Trophoblast cell (in vitro differentiated cells and primary cell): ENCODE measurements at regions not wholly inside any gene's neighbourhood (a gene's known extent, or its start where the extent isn't known, plus 50 kb on each side); places are given as distances from the start of the nearest gene placed in this dataset.

Source experiments
- DNase-seq, 2 donors: peaks; one replicate each; pipeline ENCODE4 v3.0.0-alpha.2; 2016
- H2AFZ ChIP-seq: 2 replicates; pipeline ENCODE4 v1.6.1; 2013; ENCODE audit warnings: low read length, moderate library complexity, mild to moderate bottlenecking; ENCODE audit not compliant: insufficient read depth, poor library complexity
- H2AK5ac ChIP-seq: 2 replicates; pipeline ENCODE4 v1.6.1; 2013; ENCODE audit warnings: mild to moderate bottlenecking, low read length
- H2BK120ac ChIP-seq: 2 replicates; pipeline ENCODE4 v1.6.1; 2013; ENCODE audit warnings: low read length, mild to moderate bottlenecking, moderate library complexity; ENCODE audit not compliant: insufficient read depth, poor library complexity
- H2BK12ac ChIP-seq: 2 replicates; pipeline ENCODE4 v1.6.1; 2013; ENCODE audit warnings: mild to moderate bottlenecking, low read length, moderate library complexity
- H2BK5ac ChIP-seq: 2 replicates; pipeline ENCODE4 v1.6.1; 2013; ENCODE audit warnings: low read length, low read depth, moderate library complexity, mild to moderate bottlenecking; ENCODE audit not compliant: poor library complexity
- H3K14ac ChIP-seq: 2 replicates; pipeline ENCODE4 v1.6.1; 2013; ENCODE audit warnings: mild to moderate bottlenecking, low read length
- H3K18ac ChIP-seq: 2 replicates; pipeline ENCODE4 v1.6.1; 2013; ENCODE audit warnings: mild to moderate bottlenecking, low read length
- H3K23ac ChIP-seq: 2 replicates; pipeline ENCODE4 v1.6.1; 2013; ENCODE audit warnings: low read length
- H3K27ac ChIP-seq: 2 replicates; pipeline ENCODE4 v1.5.1; 2013; ENCODE audit warnings: low read depth, mild to moderate bottlenecking, inconsistent platforms, low read length, moderate library complexity
- H3K27me3 ChIP-seq: 2 replicates; pipeline ENCODE4 v1.6.1; 2013; ENCODE audit warnings: inconsistent platforms, mild to moderate bottlenecking, low read length, moderate library complexity; ENCODE audit not compliant: insufficient read depth
- H3K36me3 ChIP-seq, 2 experiments: 1 replicate in 1 of 2; 2 replicates in 1 of 2; pipeline ENCODE4 v1.6.1; 2013; ENCODE audit warnings: low read length in 2 of 2, mild to moderate bottlenecking in 2 of 2, moderate library complexity in 1 of 2; ENCODE audit not compliant: insufficient read depth in 2 of 2, control insufficient read depth in 1 of 2
- H3K4ac ChIP-seq: 2 replicates; pipeline ENCODE4 v1.6.1; 2013; ENCODE audit warnings: low read depth, mild to moderate bottlenecking, low read length, moderate library complexity
- H3K4me1 ChIP-seq, 2 experiments: 1 replicate in 1 of 2; 2 replicates in 1 of 2; pipeline ENCODE4 v1.6.1; 2013; ENCODE audit warnings: low read length in 2 of 2, mild to moderate bottlenecking in 2 of 2, moderate library complexity in 1 of 2; ENCODE audit not compliant: insufficient read depth in 2 of 2, control insufficient read depth in 1 of 2
- H3K4me2 ChIP-seq: 2 replicates; pipeline ENCODE4 v1.6.1; 2013; ENCODE audit warnings: inconsistent platforms, mild to moderate bottlenecking, low read length, moderate library complexity
- H3K4me3 ChIP-seq: 2 replicates; pipeline ENCODE4 v1.5.1; 2013; ENCODE audit warnings: mild to moderate bottlenecking, low read depth, low read length, inconsistent platforms
- H3K79me1 ChIP-seq: one replicate; pipeline ENCODE4 v1.6.1; 2013; ENCODE audit warnings: low read length
- H3K79me2 ChIP-seq: 2 replicates; pipeline ENCODE4 v1.6.1; 2013; ENCODE audit warnings: low read length, mild to moderate bottlenecking; ENCODE audit not compliant: control insufficient read depth, insufficient read depth, poor library complexity
- H3K9ac ChIP-seq: 2 replicates; pipeline ENCODE4 v1.6.1; 2013; ENCODE audit warnings: mild to moderate bottlenecking, low read length
- H3K9me3 ChIP-seq: 2 replicates; pipeline ENCODE4 v1.6.1; 2013; ENCODE audit warnings: low read depth, mild to moderate bottlenecking, control low read depth, inconsistent platforms, low read length; ENCODE audit not compliant: insufficient read depth
- H4K12ac ChIP-seq: 2 replicates; pipeline ENCODE4 v1.6.1; 2013; ENCODE audit warnings: low read depth, mild to moderate bottlenecking, low read length, moderate library complexity
- H4K8ac ChIP-seq: 2 replicates; pipeline ENCODE4 v1.6.1; 2013; ENCODE audit warnings: low read depth, mild to moderate bottlenecking, low read length, moderate library complexity
- H4K91ac ChIP-seq: one replicate; pipeline ENCODE4 v1.6.1; 2013; ENCODE audit warnings: low read depth, mild to moderate bottlenecking, low read length, moderate library complexity
- WGBS: extraction: QIAGEN DNeasy Blood & Tissue Kit; methylation state at CpG from one replicate; pipeline ENCODE4 v1.1.7; 2013; ENCODE audit warnings: missing lambda C conversion rate; ENCODE audit not compliant: insufficient read length, insufficient coverage; ENCODE audit errors: extremely low coverage; 5-methylcytosine and 5-hydroxymethylcytosine counted together

DNA sequence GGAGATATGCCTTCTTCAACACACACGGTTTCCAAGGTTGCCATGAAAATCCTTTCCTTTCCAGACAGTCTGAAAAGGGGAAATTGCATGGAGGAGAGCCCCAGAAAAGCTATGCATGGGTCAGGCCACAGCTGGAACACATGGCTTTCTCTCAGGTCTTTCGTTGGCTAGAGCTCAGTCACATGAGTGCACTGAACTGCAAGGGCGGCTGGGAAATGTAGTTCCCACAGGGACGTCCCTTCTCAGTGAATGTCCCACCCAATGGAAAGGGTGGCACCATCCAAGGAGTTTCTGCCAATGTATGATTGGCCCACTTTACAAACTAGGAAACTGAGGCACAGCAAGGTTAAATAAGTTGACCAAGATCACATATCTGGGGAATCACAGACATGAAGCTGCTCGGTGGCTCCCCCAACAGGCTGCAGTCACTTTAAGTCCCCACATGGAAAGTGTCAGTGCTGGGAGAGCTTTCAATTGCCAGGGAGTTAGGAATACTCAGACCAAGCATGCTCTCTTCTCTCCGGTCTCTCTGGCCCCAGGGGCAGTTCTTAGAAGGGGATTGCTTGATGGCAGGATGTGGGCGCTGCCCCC is 571.3 kb downstream of the GLRX3 start:
- H3K27me3 ChIP-seq, result no peaks in the 10 kb centered on the region
- no CpG with 5 or more reads among the region's 7 CpGs for WGBS
- H2BK12ac ChIP-seq, result no peak overlapping the region
- no peaks in the 10 kb centered on the region for H3K9me3 ChIP-seq
- H3K9ac ChIP-seq, result no peak overlapping the region
- H3K79me1 ChIP-seq, result no peaks in the 10 kb centered on the region
- H3K79me2 ChIP-seq, result no peaks in the 10 kb centered on the region
- no peaks in the 10 kb centered on the region for H3K36me3 ChIP-seq
- H2AK5ac ChIP-seq, result no peak overlapping the region
- no peak overlapping the region for H3K27ac ChIP-seq
- no peak overlapping the region for H3K4me2 ChIP-seq
- no peak overlapping the region for H2AFZ ChIP-seq
- no peak overlapping the region for H2BK120ac ChIP-seq
- H2BK5ac ChIP-seq, result no peak overlapping the region
- no peak overlapping the region for H4K12ac ChIP-seq
- no peak overlapping the region for H4K91ac ChIP-seq
- H3K4me1 ChIP-seq, result no peaks in the 10 kb centered on the region
- DNase-seq, result no peak
- no peak overlapping the region for H3K18ac ChIP-seq
- H4K8ac ChIP-seq, result no peak overlapping the region
- H3K14ac ChIP-seq, result no peak overlapping the region
- no peak overlapping the region for H3K4me3 ChIP-seq
- H3K4ac ChIP-seq, result no peak overlapping the region
- H3K23ac ChIP-seq, result no peak overlapping the region

DNA sequence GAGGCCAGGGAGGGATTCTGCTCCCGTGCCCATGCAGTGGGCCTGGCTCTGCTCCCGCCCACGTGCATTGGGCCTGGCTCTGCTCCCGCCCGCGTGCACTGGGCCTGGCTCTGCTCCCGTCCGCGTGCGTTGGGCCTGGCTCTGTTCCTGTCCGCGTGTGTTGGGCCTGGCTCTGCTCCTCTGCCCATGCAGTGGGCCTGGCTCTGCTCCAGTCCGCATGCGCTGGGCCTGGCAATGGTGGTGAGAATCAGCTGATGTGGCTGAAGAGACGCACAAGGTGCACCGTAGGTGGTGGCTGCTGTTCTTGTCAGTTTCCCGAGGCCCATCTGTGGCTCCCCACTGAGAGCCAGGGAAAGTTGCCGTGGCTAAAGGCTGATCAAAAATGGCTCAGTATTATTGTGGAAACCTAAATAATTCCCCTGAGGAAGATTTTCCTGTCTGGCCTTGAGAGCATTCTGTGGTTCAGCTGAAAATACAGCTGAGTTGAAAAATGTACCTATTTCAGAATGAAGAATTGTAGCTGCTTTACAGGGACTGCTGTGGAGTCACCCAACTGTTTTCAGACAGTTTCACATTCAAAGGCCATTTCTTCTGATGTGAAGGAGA is 572.4 kb downstream of the GLRX3 start:
- Histone ChIP-seq H3K79me1 (peaks cover 3% of the 10 kb centered on the region), H3K27ac (no peak overlapping the region)
- no CpG with 5 or more reads among the region's 18 CpGs for WGBS

DNA sequence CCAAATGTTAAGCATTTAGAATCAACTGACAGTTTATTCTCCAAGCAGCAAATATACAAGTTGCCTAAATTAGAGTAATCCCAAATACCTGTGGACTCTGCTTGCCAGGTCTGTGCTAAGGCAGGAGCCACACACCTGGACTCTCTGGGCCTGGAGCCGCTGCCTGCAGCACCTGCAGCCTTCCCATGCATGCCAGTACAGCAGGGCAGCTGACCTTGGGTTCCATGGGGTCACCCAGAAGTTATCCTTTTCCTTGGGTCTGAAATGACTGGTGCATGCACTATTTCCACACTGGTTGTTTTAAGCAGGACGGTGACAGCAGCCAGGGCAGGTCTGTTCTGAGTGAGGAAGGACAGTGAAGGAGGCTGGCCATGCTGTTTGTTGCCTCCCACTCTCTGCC is 573.2 kb downstream of the GLRX3 start:
- Histone ChIP-seq H4K8ac (no peak overlapping the region), H3K4ac (no peak overlapping the region), H3K9me3 (no peaks in the 10 kb centered on the region), H3K9ac (no peak overlapping the region), H3K4me1 (peaks cover 15 to 17% of the 10 kb centered on the region in 2 experiments), H2BK12ac (no peak overlapping the region), H3K36me3 (no peaks in the 10 kb centered on the region), H3K14ac (no peak overlapping the region), H3K4me3 (no peak overlapping the region), H2BK5ac (no peak overlapping the region), H3K79me2 (no peaks in the 10 kb centered on the region), H2AFZ (no peak overlapping the region), H2AK5ac (no peak overlapping the region), H4K12ac (no peak overlapping the region), H3K18ac (no peak overlapping the region), H3K27me3 (no peaks in the 10 kb centered on the region), H3K27ac (no peak overlapping the region), H3K79me1 (peaks cover 11% of the 10 kb centered on the region), H3K23ac (no peak overlapping the region), H3K4me2 (no peak overlapping the region), H4K91ac (no peak overlapping the region), H2BK120ac (no peak overlapping the region)
- no CpG with 5 or more reads among the region's 2 CpGs for WGBS
- DNase-seq, result no peak

More for the DNA sequence above, 572.4 kb downstream of the GLRX3 start:
- Histone ChIP-seq H3K36me3 (no peaks in the 10 kb centered on the region), H3K4me2 (no peak overlapping the region), H2BK120ac (no peak overlapping the region), H3K9me3 (no peaks in the 10 kb centered on the region), H2BK12ac (no peak overlapping the region), H3K4me3 (no peak overlapping the region), H3K79me2 (no peaks in the 10 kb centered on the region), H4K91ac (no peak overlapping the region), H2BK5ac (no peak overlapping the region), H2AK5ac (no peak overlapping the region), H3K4ac (no peak overlapping the region), H3K14ac (no peak overlapping the region), H4K8ac (no peak overlapping the region), H3K27me3 (no peaks in the 10 kb centered on the region), H3K9ac (no peak overlapping the region), H2AFZ (no peak overlapping the region), H4K12ac (no peak overlapping the region), H3K18ac (no peak overlapping the region), H3K4me1 (peaks cover 8% of the 10 kb centered on the region in 2 experiments), H3K23ac (no peak overlapping the region)
- no peak for DNase-seq

DNA sequence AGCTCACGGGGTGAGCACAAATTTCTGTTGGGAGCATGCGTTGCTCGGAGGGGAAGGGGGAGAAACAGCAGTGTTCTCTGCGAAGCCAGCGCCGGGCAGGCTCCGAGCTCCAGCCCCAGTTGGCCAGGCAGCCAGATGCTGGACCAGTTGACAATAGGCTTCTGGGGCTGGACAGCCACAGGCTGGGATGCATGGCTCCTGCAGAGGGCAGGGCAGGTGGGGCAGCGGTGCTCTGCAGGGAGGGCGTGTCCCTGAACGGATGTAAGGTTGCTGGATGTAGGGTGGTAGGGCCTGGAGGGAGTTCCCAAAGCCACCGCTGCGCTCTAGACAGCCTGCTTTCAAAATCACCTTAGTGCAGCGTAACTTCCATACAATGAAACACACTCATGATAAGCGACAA is 574.9 kb downstream of the GLRX3 start:
- no peak overlapping the region for H3K9ac ChIP-seq
- H4K91ac ChIP-seq, result no peak overlapping the region
- H3K4ac ChIP-seq, result no peak overlapping the region
- H3K27ac ChIP-seq, result no peak overlapping the region
- no peak for DNase-seq
- no peak overlapping the region for H4K8ac ChIP-seq
- H2BK120ac ChIP-seq, result no peak overlapping the region
- peaks cover 11% of the 10 kb centered on the region for H3K79me1 ChIP-seq
- no peaks in the 10 kb centered on the region for H3K79me2 ChIP-seq
- H3K27me3 ChIP-seq, result no peaks in the 10 kb centered on the region
- H2BK5ac ChIP-seq, result no peak overlapping the region
- no peak overlapping the region for H3K23ac ChIP-seq
- H2AFZ ChIP-seq, result no peak overlapping the region
- H3K4me3 ChIP-seq, result no peak overlapping the region
- H3K36me3 ChIP-seq, result no peaks in the 10 kb centered on the region
- no peak overlapping the region for H2AK5ac ChIP-seq
- WGBS, result no CpG with 5 or more reads among the region's 14 CpGs
- no peak overlapping the region for H3K18ac ChIP-seq
- no peak overlapping the region for H3K4me2 ChIP-seq
- H3K14ac ChIP-seq, result no peak overlapping the region
- no peaks in the 10 kb centered on the region for H3K9me3 ChIP-seq
- H2BK12ac ChIP-seq, result no peak overlapping the region
- no peak overlapping the region for H4K12ac ChIP-seq
- H3K4me1 ChIP-seq, result peaks cover 15 to 19% of the 10 kb centered on the region in 2 experiments
